ENCODE measurements at regions not wholly inside any gene's neighbourhood (a gene's known extent, or its start where the extent isn't known, plus 50 kb on each side); places are given as distances from the start of the nearest gene placed in this dataset.

DNA sequence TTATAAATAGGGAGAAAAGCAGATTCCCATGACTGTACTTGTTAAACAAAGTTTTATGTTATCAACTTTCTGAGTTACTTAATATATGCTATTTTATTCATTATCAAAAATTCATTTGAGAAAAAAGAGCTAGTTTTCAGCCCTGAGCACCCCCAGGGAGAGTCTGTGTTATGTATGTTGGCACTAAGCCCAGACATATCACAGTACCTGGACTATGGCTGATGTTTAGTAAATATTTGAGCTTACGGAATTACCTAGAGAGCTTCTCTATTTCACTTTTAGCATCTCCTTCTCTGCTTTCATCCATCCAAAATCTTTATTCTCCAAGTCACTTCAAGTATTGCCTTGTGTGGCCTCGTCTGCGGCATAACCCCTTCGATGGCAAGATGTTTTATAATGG lies 225.9 kb upstream of the PCSK5 start:
- H3K27me3 ChIP-seq (ENCODE audit: control insufficient read depth in 4 of 4, insufficient read depth in 4 of 4, low read length in 3 of 4): no peaks in the 10 kb centered on the region
- H3K4me3 ChIP-seq (ENCODE audit: low read depth in 1 of 3, low read length in 3 of 3): no peak overlapping the region
- H3K9me3 ChIP-seq (ENCODE audit: control insufficient read depth in 4 of 4, low read length in 3 of 4): no peaks in the 10 kb centered on the region
- DNase-seq (ENCODE audit: low spot score): no peak
- no peaks in the 10 kb centered on the region for H3K36me3 ChIP-seq (ENCODE audit: control insufficient read depth in 4 of 4, insufficient read depth in 3 of 4, low read depth in 1 of 4, low read length in 3 of 4)
- TF ChIP-seq GABPA (IDR thresholded peaks at IDR 0.05 in 1 of 2, conservative IDR thresholded peaks at IDR 0.05 in 1 of 2): no peak
- no peak for TF ChIP-seq RXRA (IDR thresholded peaks at IDR 0.05)
- TF ChIP-seq HNF4A (conservative IDR thresholded peaks at IDR 0.05): peak in 1 of 2 donors; percentile 23
- no peak for TF ChIP-seq ZBTB33 (IDR thresholded peaks at IDR 0.05)
- no peak for TF ChIP-seq JUND (IDR thresholded peaks at IDR 0.05)
- H3K4me1 ChIP-seq (ENCODE audit: control insufficient read depth in 4 of 4, insufficient read depth in 4 of 4, low read length in 3 of 4): peaks cover 0 to 4% (median 3%) of the 10 kb centered on the region in 4 donors
- 53% methylated on average over 4 of the region's 4 CpGs for WGBS
- H3K9ac ChIP-seq (ENCODE audit: low read depth in 1 of 2, low read length in 2 of 2): no peak overlapping the region
- H3K27ac ChIP-seq (ENCODE audit: low read depth in 1 of 2, low read length in 2 of 2): no peak overlapping the region

GRCh38 chr9:75666856-75667554 lies 223.5 kb upstream of the PCSK5 start:
- Histone ChIP-seq H3K27ac (ENCODE audit: low read depth in 1 of 2, low read length in 2 of 2) (no peak overlapping the region), H3K36me3 (ENCODE audit: control insufficient read depth in 4 of 4, insufficient read depth in 3 of 4, low read depth in 1 of 4, low read length in 3 of 4) (no peaks in the 10 kb centered on the region), H3K9ac (ENCODE audit: low read depth in 1 of 2, low read length in 2 of 2) (no peak overlapping the region), H3K27me3 (ENCODE audit: control insufficient read depth in 4 of 4, insufficient read depth in 4 of 4, low read length in 3 of 4) (no peaks in the 10 kb centered on the region), H3K4me1 (ENCODE audit: control insufficient read depth in 4 of 4, insufficient read depth in 4 of 4, low read length in 3 of 4) (peaks cover 0 to 4% (median 3%) of the 10 kb centered on the region in 4 donors), H3K9me3 (ENCODE audit: control insufficient read depth in 4 of 4, low read length in 3 of 4) (no peaks in the 10 kb centered on the region), H3K4me3 (ENCODE audit: low read depth in 1 of 3, low read length in 3 of 3) (no peak overlapping the region)
- DNase-seq (ENCODE audit: low spot score): no peak
- TF ChIP-seq SP1 (IDR thresholded peaks at IDR 0.05) (no peak), GABPA (IDR thresholded peaks at IDR 0.05 in 1 of 2, conservative IDR thresholded peaks at IDR 0.05 in 1 of 2) (no peak), CTCF (IDR thresholded peaks at IDR 0.05; ENCODE audit: low read depth, low read length, missing input control) (no peak), TAF1 (conservative IDR thresholded peaks at IDR 0.05) (no peak), RAD21 (IDR thresholded peaks at IDR 0.05) (no peak), HNF4A (conservative IDR thresholded peaks at IDR 0.05) (no peak), FOXA2 (IDR thresholded peaks at IDR 0.05) (no peak), HNF4G (IDR thresholded peaks at IDR 0.05) (no peak), YY1 (IDR thresholded peaks at IDR 0.05) (no peak), NR2F2 (IDR thresholded peaks at IDR 0.05) (no peak), EGR1 (IDR thresholded peaks at IDR 0.05; ENCODE audit: low read depth in 2 of 2) (no peak), FOXA1 (IDR thresholded peaks at IDR 0.05) (no peak), ZBTB33 (IDR thresholded peaks at IDR 0.05) (no peak), JUND (IDR thresholded peaks at IDR 0.05) (no peak), REST (IDR thresholded peaks at IDR 0.05) (no peak), RXRA (IDR thresholded peaks at IDR 0.05) (no peak), ATF3 (IDR thresholded peaks at IDR 0.05) (no peak)
- TF ChIP-seq, protein P1, sequence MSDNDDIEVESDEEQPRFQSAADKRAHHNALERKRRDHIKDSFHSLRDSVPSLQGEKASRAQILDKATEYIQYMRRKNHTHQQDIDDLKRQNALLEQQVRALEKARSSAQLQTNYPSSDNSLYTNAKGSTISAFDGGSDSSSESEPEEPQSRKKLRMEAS (IDR thresholded peaks at IDR 0.05): no peak
- WGBS: 78% methylated on average over 10 of the region's 10 CpGs

Measured in liver (tissue), 8 donors.